MM.1S (cell line): ENCODE measurements at regions not wholly inside any gene's neighbourhood (a gene's known extent, or its start where the extent isn't known, plus 50 kb on each side); places are given as distances from the start of the nearest gene placed in this dataset.

Experiments
- EZH2 ChIP-seq: fragments of 300-600 bp; sonication (generic); optimal IDR thresholded peaks from 2 replicates; pipeline ENCODE3; 2017; ENCODE audit warnings: low read depth, mild to moderate bottlenecking, antibody characterized with exemption, low read length, mixed read lengths
- TF ChIP-seq, protein P1 (sequence below): fragments of 300-600 bp; sonication (generic); IDR thresholded peaks from 2 replicates; pipeline ENCODE4 v1.5.1; 2016; ENCODE audit warnings: antibody characterized with exemption, low read length, mixed read lengths

DNA sequence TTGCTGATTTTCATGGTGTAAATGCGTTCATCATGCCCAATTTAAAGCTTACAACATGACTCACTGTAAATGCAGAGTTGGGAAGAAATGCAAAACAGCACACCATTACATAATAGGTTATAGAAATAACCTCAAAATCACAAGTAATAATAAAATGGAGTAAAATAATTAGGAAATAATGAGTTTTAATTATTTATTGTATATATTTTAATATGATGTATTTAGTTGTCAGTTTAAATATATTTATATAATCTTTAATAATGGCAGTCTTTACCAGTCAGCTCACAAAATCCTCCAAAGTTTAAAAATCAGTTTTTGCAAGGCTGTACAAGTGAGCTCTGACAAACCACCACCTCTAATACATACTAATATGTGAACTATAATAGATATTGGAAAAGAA, 180.2 kb downstream of the RND3 start:
- no peak for TF ChIP-seq EZH2
- TF ChIP-seq, protein P1, sequence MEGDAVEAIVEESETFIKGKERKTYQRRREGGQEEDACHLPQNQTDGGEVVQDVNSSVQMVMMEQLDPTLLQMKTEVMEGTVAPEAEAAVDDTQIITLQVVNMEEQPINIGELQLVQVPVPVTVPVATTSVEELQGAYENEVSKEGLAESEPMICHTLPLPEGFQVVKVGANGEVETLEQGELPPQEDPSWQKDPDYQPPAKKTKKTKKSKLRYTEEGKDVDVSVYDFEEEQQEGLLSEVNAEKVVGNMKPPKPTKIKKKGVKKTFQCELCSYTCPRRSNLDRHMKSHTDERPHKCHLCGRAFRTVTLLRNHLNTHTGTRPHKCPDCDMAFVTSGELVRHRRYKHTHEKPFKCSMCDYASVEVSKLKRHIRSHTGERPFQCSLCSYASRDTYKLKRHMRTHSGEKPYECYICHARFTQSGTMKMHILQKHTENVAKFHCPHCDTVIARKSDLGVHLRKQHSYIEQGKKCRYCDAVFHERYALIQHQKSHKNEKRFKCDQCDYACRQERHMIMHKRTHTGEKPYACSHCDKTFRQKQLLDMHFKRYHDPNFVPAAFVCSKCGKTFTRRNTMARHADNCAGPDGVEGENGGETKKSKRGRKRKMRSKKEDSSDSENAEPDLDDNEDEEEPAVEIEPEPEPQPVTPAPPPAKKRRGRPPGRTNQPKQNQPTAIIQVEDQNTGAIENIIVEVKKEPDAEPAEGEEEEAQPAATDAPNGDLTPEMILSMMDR: no peak
